Transverse colon (tissue), 4 donors: ENCODE measurements at regions not wholly inside any gene's neighbourhood (a gene's known extent, or its start where the extent isn't known, plus 50 kb on each side); places are given as distances from the start of the nearest gene placed in this dataset.

Source experiments
- DNase-seq: peaks from one replicate; pipeline ENCODE4 v3.0.0-alpha.2; 2019
- H3K27ac ChIP-seq, 4 donors: fragments of 200-600 bp; sonication (generic); 2 replicates each; pipeline ENCODE4 v1.5.1; 2016 to 2018; ENCODE audit warnings: inconsistent platforms in 4 of 4
- H3K27me3 ChIP-seq: fragments of 200-600 bp; sonication (generic); 2 replicates; pipeline ENCODE4 v1.5.1; 2017; ENCODE audit warnings: inconsistent platforms
- H3K36me3 ChIP-seq, 4 donors: fragments of 200-600 bp; sonication (generic); 2 replicates each; pipeline ENCODE4 v1.5.1; 2017 to 2019; ENCODE audit warnings: inconsistent platforms in 4 of 4
- H3K4me1 ChIP-seq, 4 donors: fragments of 200-600 bp; sonication (generic); 2 replicates each; pipeline ENCODE4 v1.5.1; 2017 to 2020; ENCODE audit warnings: inconsistent platforms in 4 of 4
- H3K4me3 ChIP-seq, 4 donors: fragments of 200-600 bp; sonication (generic); 1 replicate in 1 of 4; 2 replicates in 3 of 4; pipeline versions ENCODE4 v1.5.1 to v1.6.1; 2017 to 2019; ENCODE audit warnings: inconsistent platforms in 4 of 4
- H3K9me3 ChIP-seq, 2 donors: fragments of 200-600 bp; sonication (generic); 2 replicates each; pipeline ENCODE4 v1.5.1; 2017 to 2019; ENCODE audit warnings: inconsistent platforms in 2 of 2
- CTCF ChIP-seq, 5 experiments: fragments of 200-600 bp in 3 of 5; fragments of 450-650 bp in 2 of 5; sonication (generic) in 3 of 5; IDR thresholded peaks; 1 replicate in 2 of 5; 2 replicates in 3 of 5; pipeline ENCODE4 v1.5.1; 2016 to 2017; ENCODE audit warnings: antibody characterized with exemption in 5 of 5, inconsistent platforms in 3 of 5, mild to moderate bottlenecking in 2 of 5, moderate library complexity in 1 of 5
- EP300 ChIP-seq: sonication (generic); formaldehyde crosslinking; IDR thresholded peaks from one replicate; pipeline ENCODE4 v1.6.1; 2017; ENCODE audit warnings: antibody characterized with exemption, low read depth
- POLR2A ChIP-seq: fragments of 450-650 bp; IDR thresholded peaks from one replicate; pipeline ENCODE4 v1.6.1; 2016; ENCODE audit warnings: antibody characterized with exemption, mild to moderate bottlenecking, moderate library complexity
- POLR2AphosphoS5 ChIP-seq, 3 donors: sonication (generic); formaldehyde crosslinking; IDR thresholded peaks; one replicate each; pipeline ENCODE4 v1.6.1; 2016; ENCODE audit warnings: antibody characterized with exemption in 3 of 3
- WGBS, 2 donors: methylation state at CpG; one replicate each; pipeline ENCODE4 v1.1.5; 2018; ENCODE audit warnings: low coverage in 1 of 2; 5-methylcytosine and 5-hydroxymethylcytosine counted together
- in situ Hi-C, 4 donors: fragments of 200-750 bp; cut with MboI; loops; one replicate each; pipeline versions ENCODE4 v1.15.0 to v1.15.1; 2017; ENCODE audit warnings: low sequenced_read_pairs in 3 of 4, low pct_ligation_motif_present in 1 of 4, low pct_unique_long_range_greater_than_20kb in 1 of 4
- intact Hi-C: fragments of 100-400 bp; cut with DNase I; formaldehyde crosslinking; loops from one replicate; pipeline ENCODE4 v1.15.1; 2023; ENCODE audit warnings: low total_unique reads

GRCh38 chr6:217048-217659, 75.1 kb upstream of the DUSP22 start:
- Histone ChIP-seq H3K36me3 (no peaks in the 10 kb centered on the region), H3K4me3 (no peak overlapping the region), H3K27me3 (peaks cover 6% of the 10 kb centered on the region), H3K4me1 (no peaks in the 10 kb centered on the region), H3K9me3 (no peaks in the 10 kb centered on the region), H3K27ac (no peak overlapping the region)
- 73 to 77% methylated on average over 2 to 12 of the region's 12 CpGs for WGBS, 2 donors
- intact Hi-C loops, result no loop called here
- peak; percentile 44 for DNase-seq
- TF ChIP-seq CTCF (IDR thresholded peaks at IDR 0.05), result peak; percentile 35 to 46 (median 42)
- TF ChIP-seq EP300, result no peak
- in situ Hi-C loops, result no loop called here

GRCh38 chr6:218153-219018, 73.9 kb upstream of the DUSP22 start:
- Histone ChIP-seq H3K4me1 (no peaks in the 10 kb centered on the region), H3K4me3 (no peak overlapping the region), H3K27me3 (peaks cover 6% of the 10 kb centered on the region), H3K9me3 (no peaks in the 10 kb centered on the region), H3K36me3 (no peaks in the 10 kb centered on the region), H3K27ac (peak overlapping the region in 1 of 4 donors; percentile 12)
- in situ Hi-C loops, result no loop called here
- WGBS, 2 donors, result 80 to 84% methylated on average over 7 to 22 of the region's 22 CpGs
- peak; percentile 22 for DNase-seq
- TF ChIP-seq POLR2AphosphoS5 (IDR thresholded peaks at IDR 0.05) (no peak), EP300 (no peak), POLR2A (no peak), CTCF (IDR thresholded peaks at IDR 0.05) (no peak)
- intact Hi-C loops, result no loop called here

GRCh38 chr6:219019-219570, 73.2 kb upstream of the DUSP22 start:
- no peaks in the 10 kb centered on the region for H3K4me1 ChIP-seq
- no peaks in the 10 kb centered on the region for H3K9me3 ChIP-seq
- H3K4me3 ChIP-seq, result no peak overlapping the region
- intact Hi-C loops (no loop called here), in situ Hi-C loops (no loop called here)
- no peak for DNase-seq
- WGBS, 2 donors, result 67 to 74% methylated on average over 1 to 2 of the region's 3 CpGs
- peak overlapping the region in 1 of 4 donors; percentile 55 for H3K27ac ChIP-seq
- peaks cover 6% of the 10 kb centered on the region for H3K27me3 ChIP-seq
- H3K36me3 ChIP-seq, result no peaks in the 10 kb centered on the region
- no peak for TF ChIP-seq EP300
- no peak for TF ChIP-seq POLR2A
- TF ChIP-seq CTCF (IDR thresholded peaks at IDR 0.05), result no peak
- TF ChIP-seq POLR2AphosphoS5 (IDR thresholded peaks at IDR 0.05), result no peak

- peaks cover 6% of the 10 kb centered on the region for H3K27me3 ChIP-seq
- no peak for TF ChIP-seq POLR2A
- TF ChIP-seq POLR2AphosphoS5 (IDR thresholded peaks at IDR 0.05), result no peak
- TF ChIP-seq EP300, result no peak
- peak overlapping the region in 1 of 4 donors; percentile 55 for H3K27ac ChIP-seq
- 56 to 71% methylated on average over 10 to 17 of the region's 17 CpGs for WGBS, 2 donors
- DNase-seq, result peak; percentile 45
- H3K9me3 ChIP-seq, result no peaks in the 10 kb centered on the region
- intact Hi-C loops, result no loop called here
- H3K4me1 ChIP-seq, result no peaks in the 10 kb centered on the region
- no peaks in the 10 kb centered on the region for H3K36me3 ChIP-seq
- H3K4me3 ChIP-seq, result no peak overlapping the region
- in situ Hi-C loops, result no loop called here
Measured at GRCh38 chr6:219641-220198, 72.6 kb upstream of the DUSP22 start.
